NCI-H345 treated with DMSO at 0.1 percent for 48 hours (cell line): ENCODE measurements at regions not wholly inside any gene's neighbourhood (a gene's known extent, or its start where the extent isn't known, plus 50 kb on each side); places are given as distances from the start of the nearest gene placed in this dataset.

Experiments
- DNase-seq: peaks from one replicate; lab custom pipeline; 2025; ENCODE audit not compliant: unreplicated experiment; lab: John Stamatoyannopoulos, UW

DNA sequence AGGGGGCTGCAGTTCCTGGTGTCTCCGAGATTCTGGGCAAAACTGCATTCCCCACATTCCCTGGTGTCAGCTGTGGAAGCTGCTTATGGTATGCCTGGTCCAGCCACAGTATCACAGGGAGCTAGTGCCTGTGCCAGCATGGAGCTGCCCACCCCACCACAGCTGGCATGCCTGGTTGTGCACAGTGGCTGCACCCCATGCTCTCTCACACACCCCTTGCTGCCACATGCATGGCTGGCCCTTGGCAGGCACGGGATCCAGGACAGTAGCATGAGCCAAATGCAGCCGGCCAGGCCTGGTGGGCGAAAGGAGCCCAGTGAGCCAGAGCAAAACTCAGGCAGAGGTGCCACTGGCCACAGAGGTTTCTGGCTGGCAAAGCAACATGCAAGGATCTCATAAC, 418.0 kb upstream of the SPOCK3 start:
- DNase-seq: no peak

DNA sequence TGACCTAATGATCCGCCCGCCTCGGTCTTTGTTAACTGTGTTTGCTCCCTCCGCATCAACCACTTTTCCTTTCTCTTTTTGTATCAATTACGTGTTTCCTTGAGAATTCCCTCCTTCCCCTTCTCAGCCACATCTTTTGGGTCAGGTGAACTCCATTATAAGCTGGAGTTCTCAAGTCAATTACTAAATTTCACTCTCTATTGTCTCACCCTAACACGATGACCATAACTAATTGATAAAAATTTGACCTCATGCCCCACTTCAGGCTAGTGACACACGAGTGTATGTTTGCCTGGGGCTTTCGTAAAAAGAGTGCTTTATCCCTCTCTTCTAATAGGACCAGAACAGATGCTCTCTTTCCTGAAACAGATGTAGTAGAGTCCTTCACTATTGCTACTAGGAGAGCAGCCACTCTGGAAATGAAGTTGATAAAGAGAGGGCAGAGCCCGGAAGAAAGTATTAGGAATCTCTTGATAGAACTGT, 403.6 kb upstream of the ANXA10 start:
- no peak for DNase-seq

- DNase-seq: no peak
Measured at GRCh38 chr4:167702391-167702790, 389.9 kb upstream of the ANXA10 start.

- no peak for DNase-seq
Measured at GRCh38 chr4:167711517-167711916, 380.8 kb upstream of the ANXA10 start.

DNA sequence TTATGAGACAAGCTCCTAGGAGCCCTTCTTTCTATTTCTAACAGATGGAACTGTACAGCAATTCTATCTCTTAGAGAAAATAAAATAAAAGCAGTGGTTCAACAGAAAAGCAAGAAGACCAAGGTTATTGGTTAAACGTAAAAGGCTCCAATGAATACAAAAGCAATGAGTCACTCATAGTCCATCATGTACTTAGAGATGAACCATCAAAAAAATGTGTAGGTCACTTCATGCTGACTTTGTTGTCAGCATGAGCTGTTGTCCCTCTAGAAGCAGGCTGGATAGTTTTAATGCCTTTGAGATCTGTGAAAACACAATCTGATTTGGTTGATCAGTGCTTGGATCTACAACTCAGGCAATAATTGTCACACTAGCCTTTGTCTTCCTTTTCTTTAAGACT, 378.6 kb upstream of the ANXA10 start:
- DNase-seq: no peak

- no peak for DNase-seq
Measured at GRCh38 chr4:167715176-167715575, 377.2 kb upstream of the ANXA10 start.

GRCh38 chr4:167717495-167717894, 374.8 kb upstream of the ANXA10 start:
- DNase-seq: no peak

DNA sequence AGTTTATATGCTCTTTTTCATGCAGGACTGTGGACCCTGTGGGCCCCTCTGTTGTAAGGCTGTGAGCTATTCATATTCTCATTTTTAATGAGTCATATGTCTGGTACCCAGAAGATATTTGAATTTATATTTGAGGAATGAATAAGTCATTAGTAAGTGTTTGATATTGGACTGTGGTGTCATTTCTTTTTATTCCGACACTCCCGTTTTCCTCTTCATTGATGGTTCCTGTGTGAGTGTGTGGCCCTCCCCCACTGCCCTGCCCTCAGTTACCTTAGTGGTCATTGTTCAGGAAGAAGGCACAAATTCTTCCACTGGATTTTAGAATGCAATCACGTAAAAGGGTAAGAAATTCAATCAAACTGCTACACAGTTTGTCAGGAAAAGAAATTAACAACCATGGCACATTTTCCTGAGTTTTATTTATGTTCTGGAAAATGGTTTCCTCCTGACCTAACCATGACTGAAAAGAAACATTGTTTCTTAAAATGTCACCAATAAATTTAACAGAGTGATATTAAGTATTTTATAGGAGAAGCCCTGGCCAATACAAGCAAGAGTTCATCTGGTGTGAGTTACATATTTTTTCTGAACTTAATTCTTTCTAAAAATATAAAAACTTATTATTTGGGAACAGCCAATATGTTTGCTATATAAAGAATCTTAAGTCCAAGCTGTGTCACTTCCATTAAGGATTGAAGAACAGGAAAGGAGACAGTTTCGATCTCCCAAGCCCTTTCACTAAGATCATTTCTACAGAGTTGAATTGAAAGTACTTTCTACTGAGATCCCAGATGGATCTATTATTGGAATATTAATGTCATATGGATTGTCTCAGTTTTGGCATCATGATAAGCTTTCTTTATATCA, 370.5 kb upstream of the ANXA10 start:
- DNase-seq: no peak

- no peak for DNase-seq
Measured at GRCh38 chr4:167722487-167722808, 369.9 kb upstream of the ANXA10 start.

DNA sequence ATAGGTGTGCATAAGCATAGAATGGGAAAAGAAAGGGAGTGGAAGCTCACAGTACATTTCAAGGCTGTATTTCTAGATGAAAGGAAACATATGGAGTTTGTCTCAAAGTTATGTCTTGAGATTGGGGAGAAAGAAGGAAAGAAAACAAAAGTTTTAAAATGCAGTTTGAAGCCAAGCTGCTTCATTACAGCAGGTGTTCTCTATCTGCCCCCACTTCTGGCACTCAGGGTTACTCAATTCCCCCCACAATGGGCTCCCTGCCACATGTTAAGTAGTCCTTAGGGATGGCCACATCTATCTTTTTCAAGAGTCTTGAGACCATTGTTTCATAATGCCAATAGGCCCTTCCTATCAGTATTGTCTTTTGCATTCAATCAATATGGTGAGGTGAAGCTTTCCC, 367.4 kb upstream of the ANXA10 start:
- DNase-seq: no peak

DNA sequence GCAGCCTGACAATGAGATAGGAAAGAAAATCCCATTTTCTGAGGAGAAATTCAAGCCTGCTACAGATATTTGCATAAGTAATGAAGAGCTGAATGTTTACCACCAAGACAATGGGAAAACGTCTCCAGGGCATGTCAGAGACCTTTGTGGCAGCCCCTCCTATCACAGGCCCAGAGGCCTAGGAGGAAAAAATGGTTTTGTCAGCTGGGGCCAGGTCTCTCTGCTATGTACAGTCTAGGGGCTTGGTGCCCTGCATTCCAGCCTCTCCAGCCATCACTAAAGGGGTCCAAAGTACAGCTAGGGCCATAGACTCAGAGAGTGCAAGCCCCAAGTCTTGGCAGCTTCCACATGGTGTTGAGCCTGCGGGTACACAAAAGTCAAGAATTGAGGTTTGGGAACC, 361.6 kb upstream of the ANXA10 start:
- no peak for DNase-seq

DNA sequence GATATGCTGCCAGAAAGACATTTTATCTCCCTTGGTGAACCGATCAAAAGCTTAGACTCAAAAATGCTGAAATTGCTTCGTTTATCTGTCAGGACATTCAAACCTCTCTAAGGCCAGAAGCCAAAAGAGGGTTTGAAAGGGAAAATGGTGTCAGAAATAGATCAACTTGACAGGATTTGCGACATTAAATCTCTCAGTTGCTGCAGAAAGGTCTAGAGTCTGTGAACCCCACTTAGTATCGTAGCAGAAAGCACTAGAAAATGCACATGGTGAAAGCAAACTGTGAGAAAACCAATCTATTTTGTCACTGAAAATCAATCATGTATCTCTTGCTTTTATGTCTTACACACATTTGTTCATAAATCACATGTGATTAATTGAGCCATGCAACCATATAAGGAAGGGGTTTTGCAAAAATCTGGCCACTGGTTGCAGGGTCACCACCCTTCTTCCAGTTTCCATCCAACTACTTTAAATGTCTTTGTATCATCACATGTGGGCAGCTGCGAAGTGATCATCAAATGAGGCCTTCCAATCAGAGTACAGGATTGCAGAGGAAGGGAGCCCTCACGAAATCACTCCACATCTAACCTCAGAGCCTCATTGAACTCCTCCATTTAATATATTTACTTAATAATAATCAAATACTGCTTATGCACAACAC, 347.2 kb upstream of the ANXA10 start:
- no peak for DNase-seq

DNA sequence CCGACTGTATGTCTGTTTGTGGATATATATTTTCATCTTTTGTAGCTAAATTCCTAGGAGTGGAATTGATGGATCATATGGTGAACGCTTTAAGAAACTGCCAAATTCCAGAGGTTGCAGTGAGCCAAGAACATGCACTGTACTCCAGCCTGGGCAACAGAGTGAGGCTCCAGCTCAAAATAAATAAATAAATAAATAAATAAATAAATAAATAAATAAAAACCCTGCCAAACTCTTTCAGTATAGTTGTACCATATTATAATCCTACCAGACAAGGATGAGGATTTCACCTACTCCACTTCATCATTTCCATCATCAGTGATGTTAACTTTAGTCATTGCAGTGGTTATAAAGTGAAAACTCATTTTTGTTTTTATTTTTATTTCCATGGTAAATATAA, 325.1 kb upstream of the ANXA10 start:
- no peak for DNase-seq

GRCh38 chr4:167774646-167775045, 317.7 kb upstream of the ANXA10 start:
- no peak for DNase-seq

- DNase-seq: no peak
Measured at GRCh38 chr4:167775375-167775774, 317.0 kb upstream of the ANXA10 start.

- DNase-seq: no peak
Measured at GRCh38 chr4:167779280-167779679, 313.1 kb upstream of the ANXA10 start.

DNA sequence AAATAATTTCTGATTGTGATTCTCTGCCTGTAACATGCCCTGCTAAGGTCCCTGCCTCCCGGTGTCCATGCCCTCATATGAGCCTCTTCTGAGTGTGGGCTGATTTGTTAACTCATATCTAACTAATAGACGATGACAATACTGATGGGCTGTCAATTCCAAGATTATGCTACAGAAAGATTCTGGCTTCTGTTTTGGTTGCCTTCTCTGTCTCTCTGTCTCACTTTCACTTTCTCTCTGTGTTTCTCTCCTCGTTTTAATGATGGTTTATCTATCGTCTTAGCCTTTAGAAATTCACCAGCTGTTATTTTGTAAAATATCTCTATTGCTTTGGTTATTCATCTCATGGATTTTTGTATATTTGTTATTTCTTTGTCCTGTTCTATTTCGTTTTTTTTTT, 312.5 kb upstream of the ANXA10 start:
- no peak for DNase-seq

GRCh38 chr4:167784826-167785225, 307.5 kb upstream of the ANXA10 start:
- DNase-seq: no peak

GRCh38 chr4:167785523-167785922, 306.8 kb upstream of the ANXA10 start:
- DNase-seq: no peak

DNA sequence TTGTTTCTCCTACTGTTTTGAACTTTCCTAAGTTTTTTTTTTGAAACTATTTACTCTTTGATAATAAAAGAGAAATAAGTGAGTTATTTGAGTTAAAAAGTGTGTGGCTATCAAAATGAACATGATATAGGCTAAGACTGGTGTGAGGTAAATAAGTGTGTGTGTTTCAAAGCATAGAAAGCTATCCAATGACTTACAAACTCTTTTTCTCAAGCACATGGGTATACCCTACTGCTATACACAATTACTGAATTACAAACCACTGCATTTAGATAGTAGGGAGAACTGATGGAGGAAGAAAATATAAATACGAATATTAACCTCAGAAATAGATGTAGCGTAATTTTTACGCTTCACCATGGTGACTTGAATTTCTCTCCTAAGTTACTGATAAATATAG, 305.8 kb upstream of the ANXA10 start:
- DNase-seq: no peak

- no peak for DNase-seq
Measured at GRCh38 chr4:167787231-167787630, 305.1 kb upstream of the ANXA10 start.

GRCh38 chr4:167802463-167803212, 289.7 kb upstream of the ANXA10 start:
- DNase-seq: no peak
